CD4-positive, alpha-beta T cell (primary cell): ENCODE measurements at regions not wholly inside any gene's neighbourhood (a gene's known extent, or its start where the extent isn't known, plus 50 kb on each side); places are given as distances from the start of the nearest gene placed in this dataset.
"Not testable (repeated sequence)": the region's sequence is repeated elsewhere in the genome, so short reads cannot be mapped to it uniquely, and the experiment has no call there.

Experiments
- ATAC-seq: fragments of 200-7000 bp; cut with Tn5 transposase; one replicate; pipeline ENCODE4 v1.10.0; 2022; ENCODE audit warnings: mild to moderate bottlenecking; ENCODE audit not compliant: poor library complexity
- CTCF ChIA-PET: fragments of 350-600 bp; sonication (Branson Sonifier 250); formaldehyde crosslinking; loops from one replicate; lab custom pipeline; 2021; ENCODE audit warnings: antibody characterized with exemption, inconsistent platforms; lab: Charles Lee
- POLR2A ChIA-PET: fragments of 350-600 bp; sonication (Branson Sonifier 250); formaldehyde crosslinking; loops from one replicate; lab custom pipeline; 2021; ENCODE audit warnings: antibody characterized with exemption, inconsistent platforms; lab: Charles Lee
- DNase-seq, 14 experiments: peaks; one replicate each; pipeline ENCODE4 v3.0.0-alpha.2; 2013 to 2020; ENCODE audit warnings: mixed read lengths in 2 of 14
- H3K27ac ChIP-seq, 2 donors: one replicate each; pipeline versions ENCODE4 v1.5.1 to v1.7.0; 2013; ENCODE audit warnings: low read length in 2 of 2, low read depth in 1 of 2, mild to moderate bottlenecking in 1 of 2
- H3K27me3 ChIP-seq, 2 experiments: 1 replicate in 1 of 2; 2 replicates in 1 of 2; pipeline versions ENCODE4 v1.6.1 to v1.7.0; 2013; ENCODE audit warnings: low read length in 2 of 2, control low read depth in 1 of 2, mild to moderate bottlenecking in 1 of 2, moderate library complexity in 1 of 2; ENCODE audit not compliant: insufficient read depth in 2 of 2, control insufficient read depth in 1 of 2
- H3K36me3 ChIP-seq: one replicate; pipeline ENCODE4 v1.6.1; 2013; ENCODE audit warnings: low read length, control low read depth; ENCODE audit not compliant: insufficient read depth
- H3K4me1 ChIP-seq: one replicate; pipeline ENCODE4 v1.6.1; 2013; ENCODE audit warnings: low read length, control low read depth; ENCODE audit not compliant: insufficient read depth
- H3K4me3 ChIP-seq: one replicate; pipeline ENCODE4 v1.5.1; 2013; ENCODE audit warnings: mild to moderate bottlenecking, low read length, moderate library complexity
- H3K9me3 ChIP-seq, 2 experiments: 1 replicate in 1 of 2; 2 replicates in 1 of 2; pipeline versions ENCODE4 v1.6.1 to v1.7.0; 2013; ENCODE audit warnings: low read length in 2 of 2, mild to moderate bottlenecking in 2 of 2, control low read depth in 1 of 2, moderate library complexity in 1 of 2; ENCODE audit not compliant: control insufficient read depth in 1 of 2, insufficient read depth in 1 of 2
- H3K27ac Mint-ChIP-seq: one replicate; pipeline ENCODE4 v1.8.0; 2020; ENCODE audit warnings: mixed read lengths
- H3K27me3 Mint-ChIP-seq: one replicate; pipeline ENCODE4 v1.8.0; 2021; ENCODE audit warnings: mixed read lengths
- H3K36me3 Mint-ChIP-seq: one replicate; pipeline ENCODE4 v1.8.0; 2021; ENCODE audit warnings: low read depth, mixed read lengths
- H3K4me1 Mint-ChIP-seq: one replicate; pipeline ENCODE4 v1.8.0; 2021; ENCODE audit warnings: low read depth, mixed read lengths
- H3K4me3 Mint-ChIP-seq: one replicate; pipeline ENCODE4 v1.8.0; 2020; ENCODE audit warnings: mild to moderate bottlenecking, mixed read lengths
- H3K9me3 Mint-ChIP-seq: one replicate; pipeline ENCODE4 v1.8.0; 2020; ENCODE audit warnings: mixed read lengths
- intact Hi-C, 2 experiments: fragments of 100-400 bp; cut with DNase I in 1 of 2; cut with micrococcal nuclease in 1 of 2; formaldehyde crosslinking; loops; one replicate each; pipeline versions ENCODE4 v1.15.1 to v1.9.0; 2023 to 2025; cut with DNase I, micrococcal nuclease
- TF ChIP-seq, protein P1 (sequence below): fragments of 200-600 bp; IDR thresholded peaks from one replicate; pipeline ENCODE4 v1.8.0; 2022; ENCODE audit warnings: antibody characterized with exemption, mild to moderate bottlenecking

DNA sequence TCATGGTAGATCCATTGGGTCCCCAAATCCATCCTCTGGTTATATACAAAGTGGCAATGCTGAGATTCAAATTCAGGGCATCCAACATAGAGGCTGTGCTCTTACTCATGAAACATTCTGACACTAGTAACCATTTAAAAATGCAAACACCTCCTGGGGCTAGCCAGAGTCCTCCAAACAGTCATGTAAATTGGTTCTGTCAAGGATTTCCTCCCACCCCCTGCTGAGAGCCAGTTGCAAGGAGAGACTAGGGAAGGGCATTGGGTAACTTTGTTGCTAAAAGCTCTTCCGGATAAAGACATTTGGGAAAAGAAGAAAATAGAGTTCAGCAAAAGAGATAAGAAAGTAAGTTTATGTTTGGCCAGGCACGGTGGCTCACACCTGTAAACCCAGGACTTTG, 58.3 kb downstream of the ART5 start:
- H3K27me3 Mint-ChIP-seq, result peaks cover 40% of the 10 kb centered on the region

DNA sequence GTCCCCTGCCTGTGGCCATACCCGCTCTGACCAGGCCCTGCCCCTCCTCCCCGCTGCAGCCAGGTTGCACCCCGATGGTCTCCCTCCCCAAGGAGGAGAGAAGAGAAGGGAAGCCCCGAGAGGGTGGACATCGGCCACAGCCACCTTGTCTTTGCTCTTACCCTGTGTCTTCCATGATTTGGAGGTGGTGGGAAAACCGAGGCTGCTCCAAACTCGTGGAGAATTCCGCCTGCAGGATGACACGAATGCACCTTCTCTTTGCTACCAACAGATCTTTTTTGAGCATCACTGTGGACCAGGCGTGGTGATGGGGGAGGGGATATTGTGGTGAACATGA, 60.4 kb downstream of the ART5 start:
- not testable (repeated sequence) for H3K27ac Mint-ChIP-seq

More for the DNA sequence above, 58.3 kb downstream of the ART5 start:
- H3K27ac Mint-ChIP-seq, POLR2A ChIA-PET, H3K36me3 Mint-ChIP-seq, CTCF ChIA-PET, H3K27ac ChIP-seq, H3K9me3 ChIP-seq, H3K27me3 ChIP-seq, H3K4me3 ChIP-seq, H3K4me3 Mint-ChIP-seq, ATAC-seq, H3K36me3 ChIP-seq, H3K9me3 Mint-ChIP-seq, DNase-seq: not testable (repeated sequence)
- peaks cover 13% of the 10 kb centered on the region for H3K4me1 Mint-ChIP-seq
- peaks cover 11% of the 10 kb centered on the region for H3K4me1 ChIP-seq
- intact Hi-C loops, result loop anchor here in 1 of 2 experiments (5.0 kb wide), 1 partner anchor 96 kb away; no protein-coding TSS in a partner anchor

GRCh38 chr11:3580487-3581388, 61.1 kb downstream of the ART5 start:
- Histone ChIP-seq H3K4me3 (peak overlapping the region; percentile 42), H3K4me1 (peaks cover 11% of the 10 kb centered on the region)
- H3K27ac ChIP-seq, H3K9me3 ChIP-seq, H3K9me3 Mint-ChIP-seq, ATAC-seq, POLR2A ChIA-PET, H3K27ac Mint-ChIP-seq, H3K27me3 ChIP-seq, H3K36me3 Mint-ChIP-seq, H3K36me3 ChIP-seq: not testable (repeated sequence)
- H3K27me3 Mint-ChIP-seq, result peaks cover 41% of the 10 kb centered on the region
- TF ChIP-seq, protein P1, sequence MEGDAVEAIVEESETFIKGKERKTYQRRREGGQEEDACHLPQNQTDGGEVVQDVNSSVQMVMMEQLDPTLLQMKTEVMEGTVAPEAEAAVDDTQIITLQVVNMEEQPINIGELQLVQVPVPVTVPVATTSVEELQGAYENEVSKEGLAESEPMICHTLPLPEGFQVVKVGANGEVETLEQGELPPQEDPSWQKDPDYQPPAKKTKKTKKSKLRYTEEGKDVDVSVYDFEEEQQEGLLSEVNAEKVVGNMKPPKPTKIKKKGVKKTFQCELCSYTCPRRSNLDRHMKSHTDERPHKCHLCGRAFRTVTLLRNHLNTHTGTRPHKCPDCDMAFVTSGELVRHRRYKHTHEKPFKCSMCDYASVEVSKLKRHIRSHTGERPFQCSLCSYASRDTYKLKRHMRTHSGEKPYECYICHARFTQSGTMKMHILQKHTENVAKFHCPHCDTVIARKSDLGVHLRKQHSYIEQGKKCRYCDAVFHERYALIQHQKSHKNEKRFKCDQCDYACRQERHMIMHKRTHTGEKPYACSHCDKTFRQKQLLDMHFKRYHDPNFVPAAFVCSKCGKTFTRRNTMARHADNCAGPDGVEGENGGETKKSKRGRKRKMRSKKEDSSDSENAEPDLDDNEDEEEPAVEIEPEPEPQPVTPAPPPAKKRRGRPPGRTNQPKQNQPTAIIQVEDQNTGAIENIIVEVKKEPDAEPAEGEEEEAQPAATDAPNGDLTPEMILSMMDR, result peak; percentile 54
- peak overlapping the region; percentile 75 for H3K4me3 Mint-ChIP-seq
- CTCF ChIA-PET, result interaction anchor here (0.6 to 0.8 kb wide), 4 partner anchors 22 to 95 kb away, joined by 3 read pairs; no protein-coding TSS in a partner anchor
- intact Hi-C loops, result loop anchor here in 1 of 2 experiments (2.0 to 5.0 kb wide), 2 partner anchors 93 to 126 kb away; no protein-coding TSS in a partner anchor
- DNase-seq, result peak; percentile 22 to 77 (median 62)
- peaks cover 13% of the 10 kb centered on the region for H3K4me1 Mint-ChIP-seq

More for the DNA sequence above, 60.4 kb downstream of the ART5 start:
- POLR2A ChIA-PET, H3K27me3 ChIP-seq, ATAC-seq, H3K27ac ChIP-seq, H3K4me3 ChIP-seq, DNase-seq, H3K9me3 Mint-ChIP-seq, H3K36me3 Mint-ChIP-seq, H3K36me3 ChIP-seq, H3K9me3 ChIP-seq: not testable (repeated sequence)
- Mint-ChIP-seq H3K4me1 (peaks cover 13% of the 10 kb centered on the region), H3K27me3 (peaks cover 40% of the 10 kb centered on the region), H3K4me3 (peak overlapping the region; percentile 75)
- peaks cover 11% of the 10 kb centered on the region for H3K4me1 ChIP-seq
- intact Hi-C loops, result loop anchor here in 1 of 2 experiments (2.0 to 5.0 kb wide), 2 partner anchors 94 to 127 kb away; no protein-coding TSS in a partner anchor
- CTCF ChIA-PET, result interaction anchor here (0.7 to 0.8 kb wide), 3 partner anchors 81 to 96 kb away, joined by 3 read pairs; no protein-coding TSS in a partner anchor

DNA sequence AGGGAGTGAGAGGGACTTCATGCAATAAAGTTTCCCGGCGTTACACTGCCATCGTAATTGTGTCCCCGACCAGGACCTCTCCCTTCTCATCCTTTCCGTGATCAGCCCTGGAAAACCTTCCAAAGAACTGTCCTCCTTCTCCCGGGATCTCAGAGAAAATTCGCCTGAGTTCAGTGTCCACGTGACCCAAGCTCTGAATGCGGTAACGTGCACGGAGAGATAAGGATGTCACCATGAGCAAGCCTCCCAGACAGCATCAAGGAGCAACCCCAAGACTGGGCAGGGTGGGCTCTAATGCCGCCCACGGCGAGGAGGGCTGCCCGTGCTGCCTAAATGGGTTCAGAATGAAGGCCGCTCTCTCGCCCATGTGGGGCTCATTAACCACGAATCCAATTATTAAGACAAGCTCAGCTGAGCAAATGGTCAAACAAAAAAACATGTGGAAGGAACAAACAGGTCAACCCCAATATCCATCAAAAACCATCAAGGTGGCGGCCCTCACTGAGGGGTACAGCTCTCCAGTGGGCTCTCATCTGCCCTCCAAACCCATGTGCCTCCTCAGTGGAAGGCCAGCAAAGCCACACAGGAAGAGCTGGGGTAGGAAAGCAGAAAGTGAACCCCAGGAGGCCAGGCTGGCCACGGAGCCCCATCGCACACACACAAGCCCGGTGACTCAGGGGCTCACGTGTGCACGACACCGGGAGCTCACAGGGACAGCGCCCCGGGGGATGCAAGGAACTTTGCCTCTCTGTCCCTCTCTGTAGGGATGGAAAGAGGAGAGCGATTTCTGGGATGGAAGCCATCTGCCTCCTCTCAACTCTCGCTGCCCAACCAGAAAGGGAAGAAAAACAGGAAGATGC, 62.0 kb downstream of the ART5 start:
- peaks cover 11% of the 10 kb centered on the region for H3K4me1 ChIP-seq
- POLR2A ChIA-PET, CTCF ChIA-PET, H3K9me3 Mint-ChIP-seq, ATAC-seq, H3K9me3 ChIP-seq, H3K36me3 Mint-ChIP-seq, H3K27ac Mint-ChIP-seq, H3K4me3 ChIP-seq, H3K36me3 ChIP-seq, H3K27ac ChIP-seq, H3K27me3 ChIP-seq: not testable (repeated sequence)
- intact Hi-C loops, result loop anchor here in 1 of 2 experiments (2.0 to 5.0 kb wide), 2 partner anchors 93 to 125 kb away; no protein-coding TSS in a partner anchor
- Mint-ChIP-seq H3K27me3 (peaks cover 41% of the 10 kb centered on the region), H3K4me1 (peaks cover 13% of the 10 kb centered on the region), H3K4me3 (peak overlapping the region; percentile 31)
- peak in 2 of 14 experiments; percentile 15 for DNase-seq

GRCh38 chr11:3576066-3576604, 65.7 kb downstream of the ART5 start:
- intact Hi-C loops, H3K9me3 Mint-ChIP-seq, POLR2A ChIA-PET, H3K27me3 ChIP-seq, H3K4me3 Mint-ChIP-seq, H3K9me3 ChIP-seq, H3K27ac Mint-ChIP-seq, H3K4me1 Mint-ChIP-seq, DNase-seq, H3K4me3 ChIP-seq, CTCF ChIA-PET, H3K4me1 ChIP-seq, H3K27ac ChIP-seq, ATAC-seq, H3K36me3 ChIP-seq, H3K36me3 Mint-ChIP-seq: not testable (repeated sequence)
- peaks cover 17% of the 10 kb centered on the region for H3K27me3 Mint-ChIP-seq
